NCI-H82 (cell line): ENCODE measurements at regions not wholly inside any gene's neighbourhood (a gene's known extent, or its start where the extent isn't known, plus 50 kb on each side); places are given as distances from the start of the nearest gene placed in this dataset.
"Not testable (repeated sequence)": the region's sequence is repeated elsewhere in the genome, so short reads cannot be mapped to it uniquely, and the experiment has no call there.

Experiments
- DNase-seq: peaks from one replicate; lab custom pipeline; 2025; lab: John Stamatoyannopoulos, UW

- DNase-seq = no peak
These were observed 578.2 kb downstream of the MEI4 start for GRCh38 chr6:78231002-78231401.

- DNase-seq = no peak
These were observed 590.7 kb downstream of the MEI4 start for GRCh38 chr6:78243519-78243918.

- DNase-seq = no peak
These were observed 599.1 kb downstream of the MEI4 start for GRCh38 chr6:78251931-78252330.

- DNase-seq = no peak
These were observed 600.8 kb downstream of the MEI4 start for GRCh38 chr6:78253618-78254017.

- DNase-seq = no peak
These were observed 607.1 kb downstream of the MEI4 start for GRCh38 chr6:78259935-78260334.

GRCh38 chr6:78260427-78260826 lies 606.9 kb upstream of the IRAK1BP1 start:
- DNase-seq = not testable (repeated sequence)

GRCh38 chr6:78268591-78269452 lies 598.5 kb upstream of the IRAK1BP1 start:
- peak; percentile 95 for DNase-seq

GRCh38 chr6:78300885-78301284 lies 566.5 kb upstream of the IRAK1BP1 start:
- DNase-seq = no peak

GRCh38 chr6:78302411-78302810 lies 564.9 kb upstream of the IRAK1BP1 start:
- no peak for DNase-seq

GRCh38 chr6:78308025-78308424 lies 559.3 kb upstream of the IRAK1BP1 start:
- DNase-seq = peak; percentile 69

- DNase-seq = no peak
These were observed 545.1 kb upstream of the IRAK1BP1 start for GRCh38 chr6:78322068-78322845.

GRCh38 chr6:78324213-78324612 lies 543.1 kb upstream of the IRAK1BP1 start:
- no peak for DNase-seq

- DNase-seq = no peak
These were observed 526.6 kb upstream of the IRAK1BP1 start for GRCh38 chr6:78340755-78341154.

- DNase-seq = no peak
These were observed 521.5 kb upstream of the IRAK1BP1 start for GRCh38 chr6:78345882-78346281.

- DNase-seq = no peak
These were observed 520.0 kb upstream of the IRAK1BP1 start for GRCh38 chr6:78347191-78347916.

GRCh38 chr6:78353040-78353439 lies 514.3 kb upstream of the IRAK1BP1 start:
- no peak for DNase-seq

- peak; percentile 87 for DNase-seq
These were observed 503.7 kb upstream of the IRAK1BP1 start for GRCh38 chr6:78363688-78364087.

GRCh38 chr6:78365473-78365872 lies 501.9 kb upstream of the IRAK1BP1 start:
- DNase-seq = no peak

GRCh38 chr6:78377056-78377455 lies 490.3 kb upstream of the IRAK1BP1 start:
- no peak for DNase-seq

- no peak for DNase-seq
These were observed 487.4 kb upstream of the IRAK1BP1 start for GRCh38 chr6:78379982-78380381.

- no peak for DNase-seq
These were observed 486.8 kb upstream of the IRAK1BP1 start for GRCh38 chr6:78380541-78380940.

- no peak for DNase-seq
These were observed 483.4 kb upstream of the IRAK1BP1 start for GRCh38 chr6:78383968-78384367.
